Hepatocyte (in vitro differentiated cells): ENCODE measurements at regions not wholly inside any gene's neighbourhood (a gene's known extent, or its start where the extent isn't known, plus 50 kb on each side); places are given as distances from the start of the nearest gene placed in this dataset.

Source experiments
- EZH2phosphoT487 ChIP-seq: fragments of 200-600 bp; sonication (generic); IDR thresholded peaks from one replicate; pipeline ENCODE4 v1.6.1; 2018; ENCODE audit warnings: antibody characterized with exemption, mild to moderate bottlenecking, low read depth, moderate library complexity; ENCODE audit not compliant: unreplicated experiment, severe bottlenecking
- TF ChIP-seq, protein P1 (sequence below): fragments of 200-600 bp; sonication (generic); IDR thresholded peaks from 2 replicates; pipeline ENCODE4 v1.5.1; 2016; ENCODE audit warnings: antibody characterized with exemption, mild to moderate bottlenecking; ENCODE audit not compliant: poor library complexity

DNA sequence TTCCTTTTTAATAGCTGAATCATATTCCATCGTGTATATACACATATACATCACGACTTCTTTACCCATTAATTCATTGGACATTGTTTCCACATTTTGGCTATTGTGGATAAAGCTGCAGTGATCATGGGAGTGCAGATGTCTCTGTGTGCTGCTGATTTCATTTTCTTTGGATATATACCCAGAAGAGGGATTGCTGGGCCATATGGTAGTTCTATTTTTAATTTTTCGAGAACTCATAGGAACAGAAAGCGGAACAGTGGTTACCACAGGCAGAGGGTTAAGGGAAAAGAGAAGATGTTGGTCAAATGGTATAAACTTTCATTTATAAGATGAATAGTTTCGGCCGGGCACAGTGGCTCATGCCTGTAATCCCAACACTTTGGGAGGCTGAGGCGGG, 187.4 kb upstream of the MYOCD start:
- TF ChIP-seq, protein P1, sequence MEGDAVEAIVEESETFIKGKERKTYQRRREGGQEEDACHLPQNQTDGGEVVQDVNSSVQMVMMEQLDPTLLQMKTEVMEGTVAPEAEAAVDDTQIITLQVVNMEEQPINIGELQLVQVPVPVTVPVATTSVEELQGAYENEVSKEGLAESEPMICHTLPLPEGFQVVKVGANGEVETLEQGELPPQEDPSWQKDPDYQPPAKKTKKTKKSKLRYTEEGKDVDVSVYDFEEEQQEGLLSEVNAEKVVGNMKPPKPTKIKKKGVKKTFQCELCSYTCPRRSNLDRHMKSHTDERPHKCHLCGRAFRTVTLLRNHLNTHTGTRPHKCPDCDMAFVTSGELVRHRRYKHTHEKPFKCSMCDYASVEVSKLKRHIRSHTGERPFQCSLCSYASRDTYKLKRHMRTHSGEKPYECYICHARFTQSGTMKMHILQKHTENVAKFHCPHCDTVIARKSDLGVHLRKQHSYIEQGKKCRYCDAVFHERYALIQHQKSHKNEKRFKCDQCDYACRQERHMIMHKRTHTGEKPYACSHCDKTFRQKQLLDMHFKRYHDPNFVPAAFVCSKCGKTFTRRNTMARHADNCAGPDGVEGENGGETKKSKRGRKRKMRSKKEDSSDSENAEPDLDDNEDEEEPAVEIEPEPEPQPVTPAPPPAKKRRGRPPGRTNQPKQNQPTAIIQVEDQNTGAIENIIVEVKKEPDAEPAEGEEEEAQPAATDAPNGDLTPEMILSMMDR = no peak
- TF ChIP-seq EZH2phosphoT487 = no peak
